ENCODE measurements at regions not wholly inside any gene's neighbourhood (a gene's known extent, or its start where the extent isn't known, plus 50 kb on each side); places are given as distances from the start of the nearest gene placed in this dataset.

- TF ChIP-seq, protein P1, sequence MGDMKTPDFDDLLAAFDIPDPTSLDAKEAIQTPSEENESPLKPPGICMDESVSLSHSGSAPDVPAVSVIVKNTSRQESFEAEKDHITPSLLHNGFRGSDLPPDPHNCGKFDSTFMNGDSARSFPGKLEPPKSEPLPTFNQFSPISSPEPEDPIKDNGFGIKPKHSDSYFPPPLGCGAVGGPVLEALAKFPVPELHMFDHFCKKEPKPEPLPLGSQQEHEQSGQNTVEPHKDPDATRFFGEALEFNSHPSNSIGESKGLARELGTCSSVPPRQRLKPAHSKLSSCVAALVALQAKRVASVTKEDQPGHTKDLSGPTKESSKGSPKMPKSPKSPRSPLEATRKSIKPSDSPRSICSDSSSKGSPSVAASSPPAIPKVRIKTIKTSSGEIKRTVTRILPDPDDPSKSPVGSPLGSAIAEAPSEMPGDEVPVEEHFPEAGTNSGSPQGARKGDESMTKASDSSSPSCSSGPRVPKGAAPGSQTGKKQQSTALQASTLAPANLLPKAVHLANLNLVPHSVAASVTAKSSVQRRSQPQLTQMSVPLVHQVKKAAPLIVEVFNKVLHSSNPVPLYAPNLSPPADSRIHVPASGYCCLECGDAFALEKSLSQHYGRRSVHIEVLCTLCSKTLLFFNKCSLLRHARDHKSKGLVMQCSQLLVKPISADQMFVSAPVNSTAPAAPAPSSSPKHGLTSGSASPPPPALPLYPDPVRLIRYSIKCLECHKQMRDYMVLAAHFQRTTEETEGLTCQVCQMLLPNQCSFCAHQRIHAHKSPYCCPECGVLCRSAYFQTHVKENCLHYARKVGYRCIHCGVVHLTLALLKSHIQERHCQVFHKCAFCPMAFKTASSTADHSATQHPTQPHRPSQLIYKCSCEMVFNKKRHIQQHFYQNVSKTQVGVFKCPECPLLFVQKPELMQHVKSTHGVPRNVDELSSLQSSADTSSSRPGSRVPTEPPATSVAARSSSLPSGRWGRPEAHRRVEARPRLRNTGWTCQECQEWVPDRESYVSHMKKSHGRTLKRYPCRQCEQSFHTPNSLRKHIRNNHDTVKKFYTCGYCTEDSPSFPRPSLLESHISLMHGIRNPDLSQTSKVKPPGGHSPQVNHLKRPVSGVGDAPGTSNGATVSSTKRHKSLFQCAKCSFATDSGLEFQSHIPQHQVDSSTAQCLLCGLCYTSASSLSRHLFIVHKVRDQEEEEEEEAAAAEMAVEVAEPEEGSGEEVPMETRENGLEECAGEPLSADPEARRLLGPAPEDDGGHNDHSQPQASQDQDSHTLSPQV (IDR thresholded peaks at IDR 0.05): no peak
- TF ChIP-seq ZNF622 (IDR thresholded peaks at IDR 0.05): no peak
- TF ChIP-seq RBBP5 (conservative IDR thresholded peaks at IDR 0.05): no peak
- no peak for TF ChIP-seq SP1 (IDR thresholded peaks at IDR 0.05; ENCODE audit: low read depth, low read length)
- no peak for TF ChIP-seq NR2F1 (conservative IDR thresholded peaks at IDR 0.05)
- TF ChIP-seq SUPT20H (IDR thresholded peaks at IDR 0.05; ENCODE audit: borderline replicate concordance, control insufficient read depth, low read depth, low read length): no peak
- TF ChIP-seq, protein P2, sequence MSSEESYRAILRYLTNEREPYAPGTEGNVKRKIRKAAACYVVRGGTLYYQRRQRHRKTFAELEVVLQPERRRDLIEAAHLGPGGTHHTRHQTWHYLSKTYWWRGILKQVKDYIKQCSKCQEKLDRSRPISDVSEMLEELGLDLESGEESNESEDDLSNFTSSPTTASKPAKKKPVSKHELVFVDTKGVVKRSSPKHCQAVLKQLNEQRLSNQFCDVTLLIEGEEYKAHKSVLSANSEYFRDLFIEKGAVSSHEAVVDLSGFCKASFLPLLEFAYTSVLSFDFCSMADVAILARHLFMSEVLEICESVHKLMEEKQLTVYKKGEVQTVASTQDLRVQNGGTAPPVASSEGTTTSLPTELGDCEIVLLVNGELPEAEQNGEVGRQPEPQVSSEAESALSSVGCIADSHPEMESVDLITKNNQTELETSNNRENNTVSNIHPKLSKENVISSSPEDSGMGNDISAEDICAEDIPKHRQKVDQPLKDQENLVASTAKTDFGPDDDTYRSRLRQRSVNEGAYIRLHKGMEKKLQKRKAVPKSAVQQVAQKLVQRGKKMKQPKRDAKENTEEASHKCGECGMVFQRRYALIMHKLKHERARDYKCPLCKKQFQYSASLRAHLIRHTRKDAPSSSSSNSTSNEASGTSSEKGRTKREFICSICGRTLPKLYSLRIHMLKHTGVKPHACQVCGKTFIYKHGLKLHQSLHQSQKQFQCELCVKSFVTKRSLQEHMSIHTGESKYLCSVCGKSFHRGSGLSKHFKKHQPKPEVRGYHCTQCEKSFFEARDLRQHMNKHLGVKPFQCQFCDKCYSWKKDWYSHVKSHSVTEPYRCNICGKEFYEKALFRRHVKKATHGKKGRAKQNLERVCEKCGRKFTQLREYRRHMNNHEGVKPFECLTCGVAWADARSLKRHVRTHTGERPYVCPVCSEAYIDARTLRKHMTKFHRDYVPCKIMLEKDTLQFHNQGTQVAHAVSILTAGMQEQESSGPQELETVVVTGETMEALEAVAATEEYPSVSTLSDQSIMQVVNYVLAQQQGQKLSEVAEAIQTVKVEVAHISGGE (CRISPR knock-in tag; IDR thresholded peaks at IDR 0.05): no peak
- TF ChIP-seq RB1 (IDR thresholded peaks at IDR 0.05; ENCODE audit: borderline replicate concordance): no peak
- no peak for TF ChIP-seq DPF2 (IDR thresholded peaks at IDR 0.05)
- TF ChIP-seq ZSCAN29 (IDR thresholded peaks at IDR 0.05): no peak
- TF ChIP-seq ESRRA (IDR thresholded peaks at IDR 0.05; ENCODE audit: low read length): no peak
- TF ChIP-seq YBX1 (IDR thresholded peaks at IDR 0.05): no peak
Observed at GRCh38 chr18:55968550-55968949, 380.6 kb upstream of the TCF4 start (continued).
